ENCODE measurements at regions not wholly inside any gene's neighbourhood (a gene's known extent, or its start where the extent isn't known, plus 50 kb on each side); places are given as distances from the start of the nearest gene placed in this dataset.

DNA sequence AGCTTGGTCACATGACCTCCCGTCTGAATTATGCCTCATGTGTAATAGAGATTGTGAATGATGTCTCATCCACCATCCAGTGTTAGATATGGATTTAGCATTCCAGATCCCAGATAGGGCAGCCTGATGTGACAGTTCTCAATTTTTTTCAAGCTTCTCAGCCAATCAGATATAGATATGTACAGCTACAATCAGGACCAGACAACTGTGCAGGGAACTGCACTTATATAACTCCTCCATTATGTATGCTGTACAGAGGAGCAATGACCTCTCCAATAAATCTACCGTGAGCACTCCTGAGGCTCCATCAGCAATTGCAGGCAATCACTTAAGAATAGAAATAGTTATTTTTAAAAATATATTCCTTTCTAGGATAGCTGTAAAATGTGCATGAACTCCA lies 722.8 kb upstream of the SOX9 start:
- TF ChIP-seq, protein P1, sequence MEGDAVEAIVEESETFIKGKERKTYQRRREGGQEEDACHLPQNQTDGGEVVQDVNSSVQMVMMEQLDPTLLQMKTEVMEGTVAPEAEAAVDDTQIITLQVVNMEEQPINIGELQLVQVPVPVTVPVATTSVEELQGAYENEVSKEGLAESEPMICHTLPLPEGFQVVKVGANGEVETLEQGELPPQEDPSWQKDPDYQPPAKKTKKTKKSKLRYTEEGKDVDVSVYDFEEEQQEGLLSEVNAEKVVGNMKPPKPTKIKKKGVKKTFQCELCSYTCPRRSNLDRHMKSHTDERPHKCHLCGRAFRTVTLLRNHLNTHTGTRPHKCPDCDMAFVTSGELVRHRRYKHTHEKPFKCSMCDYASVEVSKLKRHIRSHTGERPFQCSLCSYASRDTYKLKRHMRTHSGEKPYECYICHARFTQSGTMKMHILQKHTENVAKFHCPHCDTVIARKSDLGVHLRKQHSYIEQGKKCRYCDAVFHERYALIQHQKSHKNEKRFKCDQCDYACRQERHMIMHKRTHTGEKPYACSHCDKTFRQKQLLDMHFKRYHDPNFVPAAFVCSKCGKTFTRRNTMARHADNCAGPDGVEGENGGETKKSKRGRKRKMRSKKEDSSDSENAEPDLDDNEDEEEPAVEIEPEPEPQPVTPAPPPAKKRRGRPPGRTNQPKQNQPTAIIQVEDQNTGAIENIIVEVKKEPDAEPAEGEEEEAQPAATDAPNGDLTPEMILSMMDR (conservative IDR thresholded peaks at IDR 0.05; ENCODE audit: low read depth, low read length): no peak
- TF ChIP-seq EZH2 (IDR thresholded peaks at IDR 0.05; ENCODE audit: low read length, unreplicated experiment) (no peak), EZH2phosphoT487 (IDR thresholded peaks at IDR 0.05; ENCODE audit: borderline replicate concordance, low read length) (no peak)
